ENCODE measurements at regions not wholly inside any gene's neighbourhood (a gene's known extent, or its start where the extent isn't known, plus 50 kb on each side); places are given as distances from the start of the nearest gene placed in this dataset.

GRCh38 chr1:30635391-30635975 is 87.9 kb downstream of the MATN1 start:
- H3K36me3 ChIP-seq, result no peaks in the 10 kb centered on the region
- no peaks in the 10 kb centered on the region for H3K4me1 ChIP-seq
- no peak overlapping the region for H3K27ac ChIP-seq
- intact Hi-C loops (cut with DNase I), result no loop called here
- H3K4me3 ChIP-seq, result no peak overlapping the region
- TF ChIP-seq, protein P1, sequence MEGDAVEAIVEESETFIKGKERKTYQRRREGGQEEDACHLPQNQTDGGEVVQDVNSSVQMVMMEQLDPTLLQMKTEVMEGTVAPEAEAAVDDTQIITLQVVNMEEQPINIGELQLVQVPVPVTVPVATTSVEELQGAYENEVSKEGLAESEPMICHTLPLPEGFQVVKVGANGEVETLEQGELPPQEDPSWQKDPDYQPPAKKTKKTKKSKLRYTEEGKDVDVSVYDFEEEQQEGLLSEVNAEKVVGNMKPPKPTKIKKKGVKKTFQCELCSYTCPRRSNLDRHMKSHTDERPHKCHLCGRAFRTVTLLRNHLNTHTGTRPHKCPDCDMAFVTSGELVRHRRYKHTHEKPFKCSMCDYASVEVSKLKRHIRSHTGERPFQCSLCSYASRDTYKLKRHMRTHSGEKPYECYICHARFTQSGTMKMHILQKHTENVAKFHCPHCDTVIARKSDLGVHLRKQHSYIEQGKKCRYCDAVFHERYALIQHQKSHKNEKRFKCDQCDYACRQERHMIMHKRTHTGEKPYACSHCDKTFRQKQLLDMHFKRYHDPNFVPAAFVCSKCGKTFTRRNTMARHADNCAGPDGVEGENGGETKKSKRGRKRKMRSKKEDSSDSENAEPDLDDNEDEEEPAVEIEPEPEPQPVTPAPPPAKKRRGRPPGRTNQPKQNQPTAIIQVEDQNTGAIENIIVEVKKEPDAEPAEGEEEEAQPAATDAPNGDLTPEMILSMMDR (IDR thresholded peaks at IDR 0.05), result no peak
- DNase-seq (ENCODE audit: low spot score in 2 of 2), result no peak
- H3K9me3 ChIP-seq, result no peaks in the 10 kb centered on the region
- H3K27me3 ChIP-seq, result no peaks in the 10 kb centered on the region

DNA sequence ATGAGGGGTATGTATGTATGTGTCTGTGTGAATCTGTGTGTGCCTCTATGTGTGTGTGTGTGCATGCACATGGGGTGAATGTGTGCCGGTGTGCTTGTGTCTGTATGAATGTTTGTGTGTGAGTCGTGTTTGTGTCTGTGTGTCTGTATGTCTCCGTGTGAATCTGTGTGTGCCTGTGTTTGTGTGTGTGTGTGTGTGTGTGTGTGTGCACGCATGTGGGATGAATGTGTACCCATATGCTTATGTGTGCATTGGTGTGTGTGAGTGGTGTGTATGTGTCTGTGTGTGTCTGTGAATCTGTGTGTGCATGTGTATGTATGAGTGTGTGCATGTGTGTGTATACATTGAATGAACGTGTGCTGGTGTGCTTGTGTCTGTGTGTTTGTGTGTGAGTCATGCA is 88.9 kb downstream of the MATN1 start:
- Histone ChIP-seq H3K4me3 (no peak overlapping the region), H3K9me3 (no peaks in the 10 kb centered on the region), H3K36me3 (no peaks in the 10 kb centered on the region), H3K27ac (no peak overlapping the region), H3K4me1 (no peaks in the 10 kb centered on the region), H3K27me3 (no peaks in the 10 kb centered on the region)
- TF ChIP-seq, protein P1 (IDR thresholded peaks at IDR 0.05), result no peak
- intact Hi-C loops (cut with DNase I), result no loop called here
- no peak for DNase-seq (ENCODE audit: low spot score in 2 of 2)

DNA sequence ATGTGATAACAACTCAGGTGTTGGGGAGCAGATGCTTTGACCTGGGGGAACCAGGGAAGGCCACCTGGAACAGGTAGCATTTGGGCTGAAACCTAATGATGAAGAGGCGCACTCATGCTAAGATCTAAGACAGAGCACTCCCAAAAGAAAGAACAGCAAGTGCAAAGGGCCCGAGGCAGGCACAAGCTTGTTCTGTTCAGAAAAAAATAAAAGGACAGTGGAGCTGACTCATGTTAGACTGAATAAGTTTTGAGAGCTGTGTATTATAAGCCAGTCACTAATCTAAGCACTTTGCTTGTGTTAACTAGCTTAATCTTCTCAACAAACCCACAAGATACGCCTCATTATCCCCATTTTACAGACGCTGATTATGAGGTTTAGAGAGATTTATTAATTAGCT is 90.1 kb downstream of the MATN1 start:
- H3K27ac ChIP-seq, result no peak overlapping the region
- no peaks in the 10 kb centered on the region for H3K36me3 ChIP-seq
- intact Hi-C loops (cut with DNase I), result no loop called here
- no peak for DNase-seq (ENCODE audit: low spot score in 2 of 2)
- TF ChIP-seq, protein P1 (IDR thresholded peaks at IDR 0.05), result no peak
- H3K4me3 ChIP-seq, result no peak overlapping the region
- no peaks in the 10 kb centered on the region for H3K9me3 ChIP-seq
- H3K27me3 ChIP-seq, result no peaks in the 10 kb centered on the region
- H3K4me1 ChIP-seq, result no peaks in the 10 kb centered on the region

- H3K27ac ChIP-seq, result no peak overlapping the region
- H3K4me1 ChIP-seq, result no peaks in the 10 kb centered on the region
- H3K4me3 ChIP-seq, result no peak overlapping the region
- intact Hi-C loops (cut with DNase I), result no loop called here
- H3K36me3 ChIP-seq, result no peaks in the 10 kb centered on the region
- no peaks in the 10 kb centered on the region for H3K9me3 ChIP-seq
- H3K27me3 ChIP-seq, result no peaks in the 10 kb centered on the region
- TF ChIP-seq, protein P1 (IDR thresholded peaks at IDR 0.05), result no peak
- DNase-seq (ENCODE audit: low spot score in 2 of 2), result no peak
Measured at GRCh38 chr1:30632481-30632880, 90.9 kb downstream of the MATN1 start.

DNA sequence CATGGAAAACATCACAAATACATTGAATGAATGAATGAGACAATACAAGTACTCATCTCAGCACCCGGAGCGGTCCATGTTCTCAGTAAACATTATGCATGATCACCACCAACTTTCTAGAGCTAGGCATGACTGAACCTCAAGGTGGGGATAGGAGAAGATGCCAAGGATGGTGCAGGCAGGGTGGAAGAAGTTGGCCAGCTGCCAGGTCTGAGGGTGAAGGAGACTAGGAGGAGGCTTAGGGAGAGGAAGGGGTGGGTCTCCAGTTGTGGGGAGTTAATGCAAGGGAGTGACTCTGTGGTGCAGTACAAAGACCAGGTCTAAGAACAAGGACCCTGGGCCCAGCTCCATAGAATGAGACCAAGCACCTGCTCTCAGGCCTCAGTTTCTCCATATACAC is 91.7 kb downstream of the MATN1 start:
- Histone ChIP-seq H3K4me3 (no peak overlapping the region), H3K27ac (no peak overlapping the region), H3K4me1 (no peaks in the 10 kb centered on the region), H3K9me3 (no peaks in the 10 kb centered on the region), H3K27me3 (no peaks in the 10 kb centered on the region), H3K36me3 (no peaks in the 10 kb centered on the region)
- no peak for DNase-seq (ENCODE audit: low spot score in 2 of 2)
- TF ChIP-seq, protein P1 (IDR thresholded peaks at IDR 0.05), result no peak
- intact Hi-C loops (cut with DNase I), result no loop called here

DNA sequence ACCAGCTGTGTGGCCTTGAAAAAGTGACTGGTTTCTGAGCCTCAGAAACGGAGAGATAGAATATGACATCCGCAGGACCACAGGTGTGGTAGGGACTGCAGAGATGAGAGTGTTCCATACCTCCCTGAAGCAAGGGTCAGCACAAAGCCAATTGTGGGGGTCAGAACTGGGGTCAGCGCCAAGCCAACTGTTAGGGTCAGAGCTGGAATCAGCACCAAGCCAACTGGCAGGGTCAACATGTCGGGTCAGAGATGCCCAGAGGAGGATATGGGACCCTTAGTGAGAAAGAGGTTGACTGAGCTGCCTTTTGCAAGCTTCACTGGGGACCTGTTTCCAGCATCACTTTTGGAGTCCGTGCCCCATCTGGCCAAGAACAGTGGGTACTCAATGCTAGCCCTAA is 93.9 kb downstream of the MATN1 start:
- Histone ChIP-seq H3K9me3 (no peaks in the 10 kb centered on the region), H3K27ac (no peak overlapping the region), H3K4me3 (no peak overlapping the region), H3K27me3 (no peaks in the 10 kb centered on the region), H3K36me3 (no peaks in the 10 kb centered on the region), H3K4me1 (no peaks in the 10 kb centered on the region)
- DNase-seq (ENCODE audit: low spot score in 2 of 2), result no peak
- intact Hi-C loops (cut with DNase I), result no loop called here
- TF ChIP-seq, protein P1 (IDR thresholded peaks at IDR 0.05), result no peak
